ENCODE measurements at regions not wholly inside any gene's neighbourhood (a gene's known extent, or its start where the extent isn't known, plus 50 kb on each side); places are given as distances from the start of the nearest gene placed in this dataset.
A peak's percentile ranks its signal among the peaks of the same experiment; 100 is the strongest.

DNA sequence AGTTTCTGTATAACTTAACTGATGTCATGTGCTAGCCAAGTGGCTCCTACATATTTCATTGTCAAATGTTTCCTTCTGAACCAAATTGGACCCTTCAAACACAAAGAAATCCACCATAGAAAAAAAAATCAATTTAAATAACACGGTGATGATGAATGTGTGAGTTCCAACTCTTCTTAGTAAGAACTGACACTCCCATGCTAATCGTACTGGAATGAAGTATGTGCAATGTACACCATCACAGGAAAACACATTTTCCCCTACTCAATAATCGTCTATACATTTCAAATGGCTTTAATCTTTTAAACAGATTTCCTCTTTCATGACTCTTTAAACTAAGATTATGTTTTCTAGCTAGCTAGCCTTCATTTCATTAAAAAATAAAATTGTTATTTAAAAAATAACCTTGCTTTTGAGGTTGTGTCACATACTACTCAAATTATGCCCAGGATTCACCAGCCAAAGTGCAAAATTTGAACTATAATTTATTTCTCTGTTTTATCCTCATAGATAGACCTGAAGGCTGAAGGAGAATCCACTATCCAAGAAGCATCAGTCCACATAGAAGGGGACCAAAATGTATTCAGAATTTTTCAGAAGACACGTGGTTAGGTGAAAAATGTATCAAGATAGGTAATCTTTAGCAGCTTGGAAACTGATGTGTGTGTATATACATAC, 131.0 kb upstream of the ITGA1 start:
- DNase-seq = no peak
- in situ Hi-C loops (cut with MboI; ENCODE audit: low pct_unique_long_range_greater_than_20kb, low sequenced_read_pairs) = no loop called here

- in situ Hi-C loops (cut with MboI; ENCODE audit: low pct_unique_long_range_greater_than_20kb, low sequenced_read_pairs) = no loop called here
- peak; percentile 61 for DNase-seq
Measured at GRCh38 chr5:52657247-52657645, 130.5 kb upstream of the ITGA1 start.

GRCh38 chr5:52658246-52658645, 129.5 kb upstream of the ITGA1 start:
- in situ Hi-C loops (cut with MboI; ENCODE audit: low pct_unique_long_range_greater_than_20kb, low sequenced_read_pairs) = no loop called here
- no peak for DNase-seq

- in situ Hi-C loops (cut with MboI; ENCODE audit: low pct_unique_long_range_greater_than_20kb, low sequenced_read_pairs) = no loop called here
- no peak for DNase-seq
Measured at GRCh38 chr5:52660621-52661020, 127.1 kb upstream of the ITGA1 start.

DNA sequence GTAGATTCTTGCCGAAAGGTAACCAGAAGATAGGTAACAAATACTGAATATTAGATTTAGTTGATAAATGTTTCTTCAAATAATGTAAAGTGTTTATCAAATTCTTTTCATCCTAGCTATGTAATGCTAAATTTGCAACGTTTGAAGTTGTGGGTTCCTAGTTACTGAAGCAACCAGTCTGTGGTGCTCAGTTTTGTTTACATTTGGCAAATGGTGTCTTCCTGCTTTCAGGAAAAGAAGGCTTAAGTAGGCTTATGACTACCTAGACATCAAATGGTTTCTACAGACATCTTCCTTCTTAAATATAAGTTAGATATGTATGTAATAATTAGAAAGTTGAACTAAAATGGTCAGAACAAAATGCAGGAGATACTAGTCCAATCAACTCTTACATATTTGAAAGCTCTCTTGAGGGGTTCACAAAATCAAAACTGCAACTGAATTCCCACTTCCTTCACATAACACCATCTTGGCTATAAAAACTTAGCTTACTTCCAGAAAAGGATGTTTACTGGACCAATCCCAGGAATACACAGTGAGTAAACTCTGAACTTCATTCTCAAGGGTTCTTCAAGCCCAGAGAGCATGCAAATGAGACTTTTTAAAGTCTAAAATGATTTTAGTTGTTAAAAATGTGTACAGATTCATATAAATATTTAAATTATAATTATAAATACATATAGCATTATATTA, 125.7 kb upstream of the ITGA1 start:
- DNase-seq = no peak
- in situ Hi-C loops (cut with MboI; ENCODE audit: low pct_unique_long_range_greater_than_20kb, low sequenced_read_pairs) = no loop called here

- DNase-seq = no peak
- in situ Hi-C loops (cut with MboI; ENCODE audit: low pct_unique_long_range_greater_than_20kb, low sequenced_read_pairs) = no loop called here
Measured at GRCh38 chr5:52665559-52665958, 122.2 kb upstream of the ITGA1 start.

GRCh38 chr5:52668139-52668538, 119.6 kb upstream of the ITGA1 start:
- no peak for DNase-seq
- in situ Hi-C loops (cut with MboI; ENCODE audit: low pct_unique_long_range_greater_than_20kb, low sequenced_read_pairs) = no loop called here

- no peak for DNase-seq
- in situ Hi-C loops (cut with MboI; ENCODE audit: low pct_unique_long_range_greater_than_20kb, low sequenced_read_pairs) = no loop called here
Measured at GRCh38 chr5:52668544-52669185, 119.1 kb upstream of the ITGA1 start.

DNA sequence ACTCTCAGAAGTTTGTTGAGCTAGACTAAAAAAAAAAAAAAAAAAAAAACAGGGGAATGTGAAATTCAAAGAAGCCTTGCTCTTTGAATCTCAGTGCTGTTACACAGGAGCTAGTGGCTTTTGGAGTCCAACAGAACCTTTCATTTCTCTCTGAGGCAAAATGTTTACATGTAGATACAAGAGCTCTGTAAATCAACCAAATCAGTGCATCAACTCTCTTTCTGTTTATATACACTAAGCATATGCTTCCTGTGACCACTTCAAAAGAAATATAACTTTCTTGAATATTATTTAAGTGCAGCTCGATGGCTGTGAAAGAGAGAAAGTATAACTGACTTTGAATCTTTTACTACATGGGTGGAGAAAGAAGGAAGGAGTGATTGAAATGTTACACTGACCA, 115.3 kb upstream of the ITGA1 start:
- in situ Hi-C loops (cut with MboI; ENCODE audit: low pct_unique_long_range_greater_than_20kb, low sequenced_read_pairs) = no loop called here
- no peak for DNase-seq

GRCh38 chr5:52673495-52673894, 114.2 kb upstream of the ITGA1 start:
- DNase-seq = no peak
- in situ Hi-C loops (cut with MboI; ENCODE audit: low pct_unique_long_range_greater_than_20kb, low sequenced_read_pairs) = no loop called here

GRCh38 chr5:52674815-52675545, 112.7 kb upstream of the ITGA1 start:
- DNase-seq = no peak
- in situ Hi-C loops (cut with MboI; ENCODE audit: low pct_unique_long_range_greater_than_20kb, low sequenced_read_pairs) = loop anchor here (25.0 kb wide), 1 partner anchor 212 kb away; no protein-coding TSS in a partner anchor

GRCh38 chr5:52682492-52682891, 105.2 kb upstream of the ITGA1 start:
- in situ Hi-C loops (cut with MboI; ENCODE audit: low pct_unique_long_range_greater_than_20kb, low sequenced_read_pairs) = loop anchor here (25.0 kb wide), 1 partner anchor 205 kb away; no protein-coding TSS in a partner anchor

DNA sequence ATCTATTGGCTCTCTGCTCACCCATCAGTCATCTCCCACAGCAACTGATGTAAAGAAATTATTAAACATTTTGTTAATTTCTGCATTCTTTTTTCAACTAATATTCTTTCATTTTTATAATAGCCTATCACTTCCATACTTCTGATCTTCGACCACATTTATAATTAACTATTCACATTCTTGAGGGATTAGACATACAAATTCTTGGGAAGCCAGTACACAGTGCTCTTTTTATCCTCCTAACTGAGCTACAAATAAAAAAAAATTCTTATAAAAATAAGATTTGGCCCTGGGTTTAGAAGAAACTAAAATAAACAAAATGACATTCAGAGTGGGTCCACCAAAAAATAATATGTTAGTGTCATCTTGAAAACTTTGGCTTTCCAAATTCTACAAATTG, 103.7 kb upstream of the ITGA1 start:
- no peak for DNase-seq
- in situ Hi-C loops (cut with MboI; ENCODE audit: low pct_unique_long_range_greater_than_20kb, low sequenced_read_pairs) = loop anchor here (25.0 kb wide), 1 partner anchor 203 kb away; no protein-coding TSS in a partner anchor

More at GRCh38 chr5:52682492-52682891, 105.2 kb upstream of the ITGA1 start:
- no peak for DNase-seq

DNA sequence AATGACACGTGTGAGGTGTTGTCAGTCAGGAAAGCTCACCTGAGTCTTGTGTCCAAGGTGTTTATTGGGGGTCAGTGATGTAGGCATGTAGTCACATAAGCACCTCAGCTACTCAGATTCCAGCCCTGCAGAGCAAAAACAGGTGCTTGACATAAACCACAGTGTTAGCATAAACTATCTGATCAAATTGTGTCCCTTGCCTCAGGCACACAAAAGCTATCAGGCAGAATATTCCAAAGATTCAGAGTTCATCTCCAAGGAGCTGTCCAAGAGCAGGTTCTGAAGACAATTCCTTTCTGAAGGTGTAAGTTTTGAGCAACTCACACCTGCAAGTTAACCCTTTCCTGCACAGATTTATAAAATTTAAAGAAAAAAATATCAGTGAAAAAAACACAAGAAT, 102.2 kb upstream of the ITGA1 start:
- DNase-seq = no peak
- in situ Hi-C loops (cut with MboI; ENCODE audit: low pct_unique_long_range_greater_than_20kb, low sequenced_read_pairs) = loop anchor here (25.0 kb wide), 1 partner anchor 202 kb away; no protein-coding TSS in a partner anchor

DNA sequence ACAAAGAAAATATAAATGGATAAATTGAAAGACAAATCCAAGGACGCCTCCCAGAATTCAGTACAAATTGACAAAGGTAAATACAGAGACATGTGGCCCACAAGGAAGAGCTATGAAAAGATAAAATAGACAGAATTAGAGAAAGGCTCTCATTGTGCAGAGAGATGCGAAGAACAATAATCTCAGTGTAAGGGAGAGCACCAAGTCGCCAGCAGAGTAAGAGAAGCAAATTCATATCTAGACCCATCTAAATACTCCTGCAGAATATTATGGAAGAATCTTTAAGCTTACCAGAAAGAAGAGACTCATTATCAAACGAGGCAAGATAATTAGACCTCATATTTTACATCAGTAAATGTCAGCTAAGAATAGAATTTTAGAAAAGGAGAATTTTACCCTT, 101.7 kb upstream of the ITGA1 start:
- in situ Hi-C loops (cut with MboI; ENCODE audit: low pct_unique_long_range_greater_than_20kb, low sequenced_read_pairs) = loop anchor here (25.0 kb wide), 1 partner anchor 201 kb away; no protein-coding TSS in a partner anchor
- no peak for DNase-seq

- in situ Hi-C loops (cut with MboI; ENCODE audit: low pct_unique_long_range_greater_than_20kb, low sequenced_read_pairs) = loop anchor here (25.0 kb wide), 1 partner anchor 197 kb away; no protein-coding TSS in a partner anchor
- DNase-seq = no peak
Measured at GRCh38 chr5:52690236-52690768, 97.4 kb upstream of the ITGA1 start.

- DNase-seq = no peak
- in situ Hi-C loops (cut with MboI; ENCODE audit: low pct_unique_long_range_greater_than_20kb, low sequenced_read_pairs) = loop anchor here (25.0 kb wide), 1 partner anchor 195 kb away; no protein-coding TSS in a partner anchor
Measured at GRCh38 chr5:52692039-52692438, 95.7 kb upstream of the ITGA1 start.

GRCh38 chr5:52692606-52693005, 95.1 kb upstream of the ITGA1 start:
- in situ Hi-C loops (cut with MboI; ENCODE audit: low pct_unique_long_range_greater_than_20kb, low sequenced_read_pairs) = loop anchor here (25.0 kb wide), 1 partner anchor 195 kb away; no protein-coding TSS in a partner anchor
- no peak for DNase-seq

DNA sequence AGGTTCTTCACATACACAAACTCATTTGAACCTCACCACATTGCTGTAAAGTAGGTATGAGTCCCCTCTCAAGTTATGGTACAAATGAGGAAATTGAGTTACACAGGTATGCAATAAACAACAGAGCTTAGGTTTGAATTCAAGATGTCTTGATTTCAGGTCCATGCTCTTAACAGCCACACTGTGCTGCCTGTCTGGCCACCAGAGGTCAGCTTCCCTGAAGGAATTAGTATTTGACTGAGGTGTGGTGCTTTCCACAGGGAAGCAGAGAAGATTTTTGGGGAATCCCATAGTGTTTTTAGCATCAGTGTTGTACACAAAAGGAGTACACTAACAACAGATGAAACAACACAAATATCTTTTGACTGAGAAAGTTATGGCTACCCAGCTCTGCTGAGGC, 94.4 kb upstream of the ITGA1 start:
- no peak for DNase-seq
- in situ Hi-C loops (cut with MboI; ENCODE audit: low pct_unique_long_range_greater_than_20kb, low sequenced_read_pairs) = loop anchor here (25.0 kb wide), 1 partner anchor 194 kb away; no protein-coding TSS in a partner anchor
